HCT116 (cell line): ENCODE measurements at regions not wholly inside any gene's neighbourhood (a gene's known extent, or its start where the extent isn't known, plus 50 kb on each side); places are given as distances from the start of the nearest gene placed in this dataset.

Experiments used
- ATAC-seq: fragments of 200-7000 bp; cut with Tn5 transposase; 2 replicates; pipeline ENCODE4 v1.9.1; 2020; ENCODE audit warnings: mild to moderate bottlenecking, moderate library complexity
- BruUV-seq: library from RNA; stranded (reverse); fragments of 400-500 nt; replicated peaks from 2 replicates; lab custom pipeline; 2021; lab: Mats Ljungman, UMichigan
- CTCF ChIA-PET: fragments of 300-600 bp; sonication (Branson Sonifier 250); formaldehyde crosslinking; loops from one replicate; lab custom pipeline; 2021; ENCODE audit warnings: antibody characterized with exemption; lab: Charles Lee
- POLR2A ChIA-PET: fragments of 300-600, 350-600 bp; sonication (Branson Sonifier 250); formaldehyde crosslinking; loops from one replicate; lab custom pipeline; 2021; ENCODE audit warnings: antibody characterized with exemption; lab: Charles Lee
- RAD21 ChIA-PET, 2 experiments: fragments of 300-600 bp; sonication (Branson Sonifier 250); formaldehyde crosslinking; loops; one replicate each; lab custom pipeline; 2023; ENCODE audit warnings: low total read pairs in 2 of 2; ENCODE audit not compliant: uncharacterized antibody in 2 of 2, unreplicated experiment in 2 of 2, low non-redundant PET in 1 of 2; lab: Charles Lee
- DNase-seq: peaks from one replicate; pipeline ENCODE4 v3.0.0-alpha.2; 2010; ENCODE audit warnings: low read depth, low spot score
- H2AFZ ChIP-seq: fragments of 200-600 bp; shearing (Covaris generic), sonication (generic); 2 replicates; pipeline ENCODE4 v1.6.1; 2017; ENCODE audit warnings: low read depth, mixed run types, mixed read lengths, antibody characterized with exemption, low read length; ENCODE audit not compliant: poor library complexity, severe bottlenecking
- H3K27ac ChIP-seq: 2 replicates; pipeline ENCODE4 v1.5.1; 2012; ENCODE audit warnings: low read depth, low read length
- H3K27me3 ChIP-seq: fragments of 200-600 bp; sonication (generic); 2 replicates; pipeline ENCODE4 v1.6.1; 2016; ENCODE audit warnings: mixed run types, low read length, mixed read lengths; ENCODE audit not compliant: insufficient read depth
- H3K36me3 ChIP-seq, 2 experiments: fragments of 200-500 bp in 1 of 2; fragments of 200-600 bp in 1 of 2; sonication (Bioruptor generic) in 1 of 2; sonication (generic) in 1 of 2; 2 replicates each; pipeline versions ENCODE4 v1.5.1 to v1.6.1; 2014 to 2016; ENCODE audit warnings: low read length in 2 of 2, inconsistent platforms in 1 of 2, mixed read lengths in 1 of 2, mixed run types in 1 of 2; ENCODE audit not compliant: insufficient read depth in 2 of 2, control insufficient read depth in 1 of 2
- H3K4me1 ChIP-seq, 2 experiments: fragments of 200-600 bp in 1 of 2; sonication (generic) in 1 of 2; 2 replicates each; pipeline versions ENCODE4 v1.5.1 to v1.6.1; 2012 to 2017; ENCODE audit warnings: low read length in 2 of 2, inconsistent platforms in 1 of 2, mild to moderate bottlenecking in 1 of 2, mixed read lengths in 1 of 2, mixed run types in 1 of 2, moderate library complexity in 1 of 2; ENCODE audit not compliant: insufficient read depth in 2 of 2, control insufficient read depth in 1 of 2
- H3K4me2 ChIP-seq: fragments of 200-600 bp; sonication (generic); 2 replicates; pipeline ENCODE4 v1.6.1; 2017; ENCODE audit warnings: mixed run types, low read length, mixed read lengths
- H3K4me3 ChIP-seq, 2 experiments: fragments of 200-600 bp in 1 of 2; sonication (generic) in 1 of 2; replicated peaks in 1 of 2; 2 replicates each; pipeline ENCODE4 v1.5.1; 2011 to 2016; ENCODE audit warnings: low read length in 2 of 2, control low read depth in 1 of 2, low read depth in 1 of 2, mild to moderate bottlenecking in 1 of 2, mixed read lengths in 1 of 2, mixed run types in 1 of 2
- H3K79me2 ChIP-seq: fragments of 200-600 bp; sonication (generic); 2 replicates; pipeline ENCODE4 v1.6.1; 2017; ENCODE audit warnings: mild to moderate bottlenecking, mixed run types, low read length, moderate library complexity, mixed read lengths; ENCODE audit not compliant: insufficient read depth
- H3K9ac ChIP-seq: fragments of 200-600 bp; sonication (generic); 2 replicates; pipeline ENCODE4 v1.6.1; 2016; ENCODE audit warnings: low read length, mixed read lengths
- H3K9me2 ChIP-seq: fragments of 200-600 bp; sonication (generic), shearing (Covaris generic); 2 replicates; pipeline ENCODE4 v1.6.1; 2017; ENCODE audit warnings: mixed run types, mild to moderate bottlenecking, moderate library complexity; ENCODE audit not compliant: insufficient read depth
- H3K9me3 ChIP-seq, 2 experiments: fragments of 200-500 bp in 1 of 2; fragments of 200-600 bp in 1 of 2; sonication (Bioruptor generic) in 1 of 2; sonication (generic) in 1 of 2; 2 replicates each; pipeline ENCODE4 v1.6.1; 2014 to 2017; ENCODE audit warnings: low read length in 2 of 2, mixed read lengths in 2 of 2, inconsistent platforms in 1 of 2, low read depth in 1 of 2, mild to moderate bottlenecking in 1 of 2, mixed run types in 1 of 2, moderate library complexity in 1 of 2; ENCODE audit not compliant: control insufficient read depth in 1 of 2, insufficient read depth in 1 of 2
- H4K20me1 ChIP-seq: fragments of 200-600 bp; sonication (generic), shearing (Covaris generic); 2 replicates; pipeline ENCODE4 v1.6.1; 2017; ENCODE audit warnings: mixed run types, mild to moderate bottlenecking, moderate library complexity; ENCODE audit not compliant: insufficient read depth
- EGR1 ChIP-seq: IDR thresholded peaks from 2 replicates; pipeline ENCODE4 v1.6.1; 2012; ENCODE audit warnings: low read depth
- EZH2phosphoT487 ChIP-seq: fragments of 200-600 bp; IDR thresholded peaks from 2 replicates; pipeline ENCODE4 v1.6.1; 2018; ENCODE audit warnings: antibody characterized with exemption, borderline replicate concordance
- POLR2A ChIP-seq: IDR thresholded peaks from 2 replicates; pipeline ENCODE4 v1.7.0; 2011; ENCODE audit warnings: borderline replicate concordance; ENCODE audit not compliant: insufficient read depth, insufficient read length; ENCODE audit errors: extremely low read depth
- RAD21 ChIP-seq: IDR thresholded peaks from 2 replicates; pipeline ENCODE4 v1.6.1; 2012; ENCODE audit warnings: low read depth, mild to moderate bottlenecking
- intact Hi-C: fragments of 100-400 bp; cut with micrococcal nuclease; formaldehyde crosslinking; loops from 2 replicates; pipeline ENCODE4 v1.10.0; 2022
- TF ChIP-seq, protein P1 (sequence below): IDR thresholded peaks from 2 replicates; pipeline ENCODE4 v1.6.1; 2012; ENCODE audit warnings: low read depth
- TF ChIP-seq, protein P2 (sequence below), 3 experiments: fragments of 200-600 bp in 1 of 3; sonication (generic) in 1 of 3; IDR thresholded peaks in 2 of 3; conservative IDR thresholded peaks in 1 of 3; 2 replicates each; pipeline ENCODE4 v1.5.1; 2012 to 2017; ENCODE audit warnings: low read depth in 2 of 3, low read length in 2 of 3, antibody characterized with exemption in 1 of 3, borderline replicate concordance in 1 of 3, control low read depth in 1 of 3, mild to moderate bottlenecking in 1 of 3, mixed read lengths in 1 of 3, mixed run types in 1 of 3, moderate library complexity in 1 of 3; ENCODE audit not compliant: insufficient read depth in 1 of 3

DNA sequence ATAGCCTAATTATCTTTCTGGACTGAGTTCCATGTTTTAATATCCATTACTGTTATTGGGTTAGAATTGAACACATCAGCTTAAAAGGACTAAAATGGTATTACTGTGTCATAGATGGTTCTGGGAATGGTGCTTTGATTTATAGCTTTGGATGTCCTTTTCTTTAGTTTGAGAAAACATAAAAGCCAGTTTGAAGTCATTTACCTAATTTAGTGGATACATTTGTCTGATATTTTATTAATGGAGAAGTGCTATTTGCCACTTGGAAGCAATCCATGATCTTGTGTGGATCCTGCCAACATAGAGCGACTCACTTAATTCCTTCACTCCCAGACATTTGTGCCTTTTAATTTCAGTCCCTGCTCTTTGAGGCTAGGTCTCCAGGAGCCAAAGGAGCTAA lies 212.4 kb upstream of the PACRGL start (continued):
- TF ChIP-seq EZH2phosphoT487 (no peak), RAD21 (no peak)

DNA sequence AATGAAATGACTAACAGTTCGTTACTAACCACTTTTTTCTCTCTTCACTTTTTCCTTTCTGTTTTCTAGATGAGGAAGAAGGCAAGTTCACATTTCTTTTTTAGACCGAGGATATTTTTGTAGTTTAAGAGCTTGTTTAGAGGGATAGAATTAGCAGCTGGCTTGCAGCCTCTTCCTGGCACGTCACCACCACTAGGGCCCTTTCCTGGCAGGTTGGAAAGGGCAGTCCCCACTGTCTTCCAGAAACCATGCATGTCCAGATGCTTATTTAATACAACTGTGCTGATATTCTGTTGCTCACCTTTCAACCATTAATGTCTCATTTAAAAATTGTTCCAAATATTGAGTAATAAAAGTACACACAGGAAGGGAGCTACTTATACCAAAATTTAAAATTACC lies 209.5 kb upstream of the PACRGL start:
- POLR2A ChIA-PET: no interaction called here

More for the DNA sequence above, 209.5 kb upstream of the PACRGL start:
- Histone ChIP-seq H3K4me2 (no peak overlapping the region), H3K79me2 (no peaks in the 10 kb centered on the region), H3K9me3 (no peaks in the 10 kb centered on the region), H3K9ac (no peak overlapping the region), H3K4me3 (no peak overlapping the region), H3K4me1 (peaks cover 0 to 5% of the 10 kb centered on the region in 2 experiments; a peak in 1 of 4 replicates), H3K27me3 (no peaks in the 10 kb centered on the region), H2AFZ (no peak overlapping the region), H3K27ac (no peak overlapping the region), H3K9me2 (no peaks in the 10 kb centered on the region), H4K20me1 (no peaks in the 10 kb centered on the region), H3K36me3 (no peaks in the 10 kb centered on the region)
- TF ChIP-seq, protein P1, sequence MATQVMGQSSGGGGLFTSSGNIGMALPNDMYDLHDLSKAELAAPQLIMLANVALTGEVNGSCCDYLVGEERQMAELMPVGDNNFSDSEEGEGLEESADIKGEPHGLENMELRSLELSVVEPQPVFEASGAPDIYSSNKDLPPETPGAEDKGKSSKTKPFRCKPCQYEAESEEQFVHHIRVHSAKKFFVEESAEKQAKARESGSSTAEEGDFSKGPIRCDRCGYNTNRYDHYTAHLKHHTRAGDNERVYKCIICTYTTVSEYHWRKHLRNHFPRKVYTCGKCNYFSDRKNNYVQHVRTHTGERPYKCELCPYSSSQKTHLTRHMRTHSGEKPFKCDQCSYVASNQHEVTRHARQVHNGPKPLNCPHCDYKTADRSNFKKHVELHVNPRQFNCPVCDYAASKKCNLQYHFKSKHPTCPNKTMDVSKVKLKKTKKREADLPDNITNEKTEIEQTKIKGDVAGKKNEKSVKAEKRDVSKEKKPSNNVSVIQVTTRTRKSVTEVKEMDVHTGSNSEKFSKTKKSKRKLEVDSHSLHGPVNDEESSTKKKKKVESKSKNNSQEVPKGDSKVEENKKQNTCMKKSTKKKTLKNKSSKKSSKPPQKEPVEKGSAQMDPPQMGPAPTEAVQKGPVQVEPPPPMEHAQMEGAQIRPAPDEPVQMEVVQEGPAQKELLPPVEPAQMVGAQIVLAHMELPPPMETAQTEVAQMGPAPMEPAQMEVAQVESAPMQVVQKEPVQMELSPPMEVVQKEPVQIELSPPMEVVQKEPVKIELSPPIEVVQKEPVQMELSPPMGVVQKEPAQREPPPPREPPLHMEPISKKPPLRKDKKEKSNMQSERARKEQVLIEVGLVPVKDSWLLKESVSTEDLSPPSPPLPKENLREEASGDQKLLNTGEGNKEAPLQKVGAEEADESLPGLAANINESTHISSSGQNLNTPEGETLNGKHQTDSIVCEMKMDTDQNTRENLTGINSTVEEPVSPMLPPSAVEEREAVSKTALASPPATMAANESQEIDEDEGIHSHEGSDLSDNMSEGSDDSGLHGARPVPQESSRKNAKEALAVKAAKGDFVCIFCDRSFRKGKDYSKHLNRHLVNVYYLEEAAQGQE: no peak
- TF ChIP-seq, protein P2, sequence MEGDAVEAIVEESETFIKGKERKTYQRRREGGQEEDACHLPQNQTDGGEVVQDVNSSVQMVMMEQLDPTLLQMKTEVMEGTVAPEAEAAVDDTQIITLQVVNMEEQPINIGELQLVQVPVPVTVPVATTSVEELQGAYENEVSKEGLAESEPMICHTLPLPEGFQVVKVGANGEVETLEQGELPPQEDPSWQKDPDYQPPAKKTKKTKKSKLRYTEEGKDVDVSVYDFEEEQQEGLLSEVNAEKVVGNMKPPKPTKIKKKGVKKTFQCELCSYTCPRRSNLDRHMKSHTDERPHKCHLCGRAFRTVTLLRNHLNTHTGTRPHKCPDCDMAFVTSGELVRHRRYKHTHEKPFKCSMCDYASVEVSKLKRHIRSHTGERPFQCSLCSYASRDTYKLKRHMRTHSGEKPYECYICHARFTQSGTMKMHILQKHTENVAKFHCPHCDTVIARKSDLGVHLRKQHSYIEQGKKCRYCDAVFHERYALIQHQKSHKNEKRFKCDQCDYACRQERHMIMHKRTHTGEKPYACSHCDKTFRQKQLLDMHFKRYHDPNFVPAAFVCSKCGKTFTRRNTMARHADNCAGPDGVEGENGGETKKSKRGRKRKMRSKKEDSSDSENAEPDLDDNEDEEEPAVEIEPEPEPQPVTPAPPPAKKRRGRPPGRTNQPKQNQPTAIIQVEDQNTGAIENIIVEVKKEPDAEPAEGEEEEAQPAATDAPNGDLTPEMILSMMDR (IDR thresholded peaks at IDR 0.05 in 2 of 3, conservative IDR thresholded peaks at IDR 0.05 in 1 of 3; ENCODE audit: borderline replicate concordance in 1 of 3, insufficient read depth in 1 of 3, low read depth in 2 of 3, low read length in 2 of 3): 0 out of 6 replicates have a peak, but pooled peaks of 2 of the 3 experiments have one; percentile 6 to 24
- TF ChIP-seq EGR1 (no peak), EZH2phosphoT487 (no peak), POLR2A (no peak)
- ATAC-seq: no peak
- RAD21 ChIA-PET: no interaction called here
- no peak for DNase-seq
- BruUV-seq: no TSS peak
- intact Hi-C loops: no loop called here
- CTCF ChIA-PET: no interaction called here
